Effector memory CD8-positive, alpha-beta T cell (primary cell): ENCODE measurements at regions not wholly inside any gene's neighbourhood (a gene's known extent, or its start where the extent isn't known, plus 50 kb on each side); places are given as distances from the start of the nearest gene placed in this dataset.
"Not testable (repeated sequence)": the region's sequence is repeated elsewhere in the genome, so short reads cannot be mapped to it uniquely, and the experiment has no call there.

ENCODE experiments used
- ATAC-seq: fragments of 150-1000 bp; cut with Tn5 transposase; replicated peaks from 2 replicates; pipeline ENCODE4 v1.10.0; 2021; ENCODE audit warnings: mild to moderate bottlenecking, moderate library complexity
- DNase-seq, 3 experiments: peaks; one replicate each; pipeline ENCODE4 v3.0.0; 2021
- H3K27ac Mint-ChIP-seq, 2 donors: one replicate each; pipeline ENCODE4 v1.8.0; 2022; ENCODE audit warnings: mild to moderate bottlenecking in 2 of 2, mixed read lengths in 2 of 2, moderate library complexity in 2 of 2
- H3K27me3 Mint-ChIP-seq, 2 donors: one replicate each; pipeline ENCODE4 v1.8.0; 2022; ENCODE audit warnings: mixed read lengths in 2 of 2
- H3K36me3 Mint-ChIP-seq: one replicate; pipeline ENCODE4 v1.8.0; 2022; ENCODE audit warnings: mild to moderate bottlenecking, moderate library complexity, mixed read lengths; ENCODE audit not compliant: insufficient read depth
- H3K4me1 Mint-ChIP-seq, 2 donors: one replicate each; pipeline ENCODE4 v1.8.0; 2022; ENCODE audit warnings: low read depth in 2 of 2, mixed read lengths in 2 of 2
- H3K4me3 Mint-ChIP-seq, 2 donors: one replicate each; pipeline ENCODE4 v1.8.0; 2022; ENCODE audit warnings: mild to moderate bottlenecking in 2 of 2, mixed read lengths in 2 of 2, moderate library complexity in 2 of 2
- H3K9me3 Mint-ChIP-seq, 2 donors: one replicate each; pipeline ENCODE4 v1.8.0; 2022; ENCODE audit warnings: mixed read lengths in 2 of 2

GRCh38 chr19:29010276-29010675, 202.7 kb downstream of the UQCRFS1 start:
- Mint-ChIP-seq H3K27me3 (peaks cover 8 to 11% of the 10 kb centered on the region in 2 donors), H3K9me3 (no peaks in the 10 kb centered on the region), H3K4me3 (no peak overlapping the region), H3K4me1 (no peaks in the 10 kb centered on the region), H3K36me3 (no peaks in the 10 kb centered on the region), H3K27ac (no peak overlapping the region)
- ATAC-seq: no peak
- no peak for DNase-seq

- peaks cover 0 to 8% of the 10 kb centered on the region in 2 donors for H3K27me3 Mint-ChIP-seq
- no peaks in the 10 kb centered on the region for H3K9me3 Mint-ChIP-seq
- DNase-seq (no peak), ATAC-seq (no peak)
- no peak overlapping the region for H3K4me3 Mint-ChIP-seq
- no peaks in the 10 kb centered on the region for H3K36me3 Mint-ChIP-seq
- H3K4me1 Mint-ChIP-seq: no peaks in the 10 kb centered on the region
- H3K27ac Mint-ChIP-seq: no peak overlapping the region
These were observed 206.8 kb downstream of the UQCRFS1 start for GRCh38 chr19:29006057-29006735.

GRCh38 chr19:29004796-29005195, 208.2 kb downstream of the UQCRFS1 start:
- Mint-ChIP-seq H3K4me3 (no peak overlapping the region), H3K36me3 (no peaks in the 10 kb centered on the region)
- no peak for ATAC-seq

GRCh38 chr19:29003641-29004409, 209.1 kb downstream of the UQCRFS1 start:
- Mint-ChIP-seq H3K27ac (no peak overlapping the region), H3K4me3 (no peak overlapping the region), H3K4me1 (no peaks in the 10 kb centered on the region), H3K27me3 (peaks cover 3 to 8% of the 10 kb centered on the region in 2 donors), H3K9me3 (peaks cover 0 to 5% of the 10 kb centered on the region in 2 donors), H3K36me3 (peaks cover 4% of the 10 kb centered on the region)
- ATAC-seq (no peak), DNase-seq (no peak)

More at GRCh38 chr19:29004796-29005195, 208.2 kb downstream of the UQCRFS1 start:
- Mint-ChIP-seq H3K27ac (no peak overlapping the region), H3K9me3 (no peaks in the 10 kb centered on the region), H3K4me1 (no peaks in the 10 kb centered on the region), H3K27me3 (peaks cover 0 to 8% of the 10 kb centered on the region in 2 donors)
- no peak for DNase-seq

GRCh38 chr19:29002336-29002735, 210.6 kb downstream of the UQCRFS1 start:
- Mint-ChIP-seq H3K27ac (no peak overlapping the region), H3K9me3 (peaks cover 7% of the 10 kb centered on the region in 2 donors), H3K4me3 (no peak overlapping the region), H3K27me3 (peaks cover 6 to 18% of the 10 kb centered on the region in 2 donors), H3K4me1 (no peaks in the 10 kb centered on the region), H3K36me3 (peaks cover 4% of the 10 kb centered on the region)
- DNase-seq (no peak), ATAC-seq (no peak)

GRCh38 chr19:29001597-29002245, 211.2 kb downstream of the UQCRFS1 start:
- Mint-ChIP-seq H3K9me3 (peaks cover 7% of the 10 kb centered on the region in 2 donors), H3K4me3 (no peak overlapping the region), H3K27me3 (peaks cover 6 to 18% of the 10 kb centered on the region in 2 donors), H3K27ac (no peak overlapping the region), H3K4me1 (no peaks in the 10 kb centered on the region), H3K36me3 (peaks cover 4% of the 10 kb centered on the region)
- no peak for DNase-seq
- ATAC-seq: no peak

- H3K4me3 Mint-ChIP-seq: no peak overlapping the region
- peaks cover 7% of the 10 kb centered on the region in 2 donors for H3K9me3 Mint-ChIP-seq
- H3K27me3 Mint-ChIP-seq: peaks cover 6 to 18% of the 10 kb centered on the region in 2 donors
- peaks cover 4% of the 10 kb centered on the region for H3K36me3 Mint-ChIP-seq
- H3K27ac Mint-ChIP-seq: no peak overlapping the region
- no peak for DNase-seq
- ATAC-seq: no peak
- no peaks in the 10 kb centered on the region for H3K4me1 Mint-ChIP-seq
These were observed 211.8 kb downstream of the UQCRFS1 start for GRCh38 chr19:29001141-29001581.

- peaks cover 7 to 8% of the 10 kb centered on the region in 2 donors for H3K9me3 Mint-ChIP-seq
- ATAC-seq (no peak), DNase-seq (no peak)
- H3K4me3 Mint-ChIP-seq: no peak overlapping the region
- H3K27me3 Mint-ChIP-seq: peaks cover 6 to 18% of the 10 kb centered on the region in 2 donors
- H3K4me1 Mint-ChIP-seq: no peaks in the 10 kb centered on the region
- H3K36me3 Mint-ChIP-seq: peaks cover 4% of the 10 kb centered on the region
- no peak overlapping the region for H3K27ac Mint-ChIP-seq
These were observed 213.1 kb downstream of the UQCRFS1 start for GRCh38 chr19:28999724-29000433.

- no peak overlapping the region for H3K27ac Mint-ChIP-seq
- no peaks in the 10 kb centered on the region for H3K4me1 Mint-ChIP-seq
- DNase-seq (no peak), ATAC-seq (no peak)
- peaks cover 8 to 14% of the 10 kb centered on the region in 2 donors for H3K9me3 Mint-ChIP-seq
- peaks cover 6 to 18% of the 10 kb centered on the region in 2 donors for H3K27me3 Mint-ChIP-seq
- peaks cover 4% of the 10 kb centered on the region for H3K36me3 Mint-ChIP-seq
- no peak overlapping the region for H3K4me3 Mint-ChIP-seq
These were observed 214.0 kb downstream of the UQCRFS1 start for GRCh38 chr19:28998974-28999373.

- Mint-ChIP-seq H3K9me3 (peaks cover 11 to 24% of the 10 kb centered on the region in 2 donors), H3K27me3 (peaks cover 6 to 18% of the 10 kb centered on the region in 2 donors)
- not testable (repeated sequence) for ATAC-seq, H3K4me1 Mint-ChIP-seq, H3K36me3 Mint-ChIP-seq, DNase-seq, H3K4me3 Mint-ChIP-seq, H3K27ac Mint-ChIP-seq
These were observed 215.1 kb downstream of the UQCRFS1 start for GRCh38 chr19:28997866-28998265.

GRCh38 chr19:28990522-28990921, 222.4 kb downstream of the UQCRFS1 start:
- peaks cover 5 to 23% of the 10 kb centered on the region in 2 donors for H3K9me3 Mint-ChIP-seq
- DNase-seq (no peak), ATAC-seq (no peak)
- H3K27me3 Mint-ChIP-seq: peaks cover 6 to 14% of the 10 kb centered on the region in 2 donors
- H3K36me3 Mint-ChIP-seq: no peaks in the 10 kb centered on the region
- no peak overlapping the region for H3K27ac Mint-ChIP-seq
- no peak overlapping the region for H3K4me3 Mint-ChIP-seq
- no peaks in the 10 kb centered on the region for H3K4me1 Mint-ChIP-seq

- Mint-ChIP-seq H3K9me3 (peaks cover 5 to 20% of the 10 kb centered on the region in 2 donors), H3K36me3 (no peaks in the 10 kb centered on the region), H3K4me1 (no peaks in the 10 kb centered on the region), H3K4me3 (no peak overlapping the region), H3K27ac (no peak overlapping the region), H3K27me3 (peaks cover 6 to 14% of the 10 kb centered on the region in 2 donors)
- DNase-seq (no peak), ATAC-seq (no peak)
These were observed 223.2 kb downstream of the UQCRFS1 start for GRCh38 chr19:28989739-28990138.

- no peaks in the 10 kb centered on the region for H3K36me3 Mint-ChIP-seq
- ATAC-seq (no peak), DNase-seq (no peak)
- H3K27me3 Mint-ChIP-seq: peaks cover 7 to 15% of the 10 kb centered on the region in 2 donors
- H3K27ac Mint-ChIP-seq: peak overlapping the region in 1 of 2 donors; percentile 63
- H3K9me3 Mint-ChIP-seq: peaks cover under 1 to 8% of the 10 kb centered on the region in 2 donors
- H3K4me3 Mint-ChIP-seq: no peak overlapping the region
- no peaks in the 10 kb centered on the region for H3K4me1 Mint-ChIP-seq
These were observed 224.9 kb downstream of the UQCRFS1 start for GRCh38 chr19:28988066-28988465.
